ENCODE measurements at regions not wholly inside any gene's neighbourhood (a gene's known extent, or its start where the extent isn't known, plus 50 kb on each side); places are given as distances from the start of the nearest gene placed in this dataset.

DNA sequence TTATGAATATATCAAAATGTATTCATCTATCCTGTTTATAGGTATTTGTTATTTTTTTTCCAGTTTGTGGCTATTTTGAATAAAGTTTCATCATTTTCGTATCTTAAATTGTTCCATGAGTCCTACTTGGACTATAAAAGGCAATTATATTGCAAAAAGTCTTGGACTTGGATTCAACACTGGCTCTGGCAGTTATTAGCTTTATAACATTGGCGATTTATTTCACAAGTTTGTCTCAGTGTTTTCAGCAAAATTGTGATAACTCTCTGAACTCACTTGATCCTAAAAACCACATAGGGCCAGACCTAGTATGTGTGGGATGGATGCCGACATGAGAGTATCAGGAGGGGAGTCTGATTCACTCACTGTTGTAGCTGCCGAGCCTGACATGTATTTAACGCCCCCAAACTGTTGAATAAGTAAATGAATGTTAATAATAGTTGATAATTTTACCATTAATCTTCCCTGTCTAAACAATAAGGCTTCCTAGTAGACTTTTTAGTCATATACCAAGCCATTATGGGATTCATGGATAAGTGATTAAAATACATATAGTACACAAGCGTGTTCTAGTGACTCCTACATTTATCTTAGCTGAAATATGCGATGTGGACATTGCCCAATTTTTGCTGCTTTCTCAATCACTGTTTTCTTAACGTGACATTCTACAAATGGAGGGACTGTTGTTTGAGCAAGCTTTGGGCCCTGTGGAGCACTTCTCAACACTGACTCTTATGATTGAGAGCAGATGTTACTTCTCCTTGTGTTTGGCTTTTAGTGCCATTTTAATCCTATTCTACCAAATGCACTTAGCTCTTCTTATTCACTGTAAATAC, 907.6 kb downstream of the EPHA4 start:
- H3K4me1 Mint-ChIP-seq, result peaks cover 0 to 6% of the 10 kb centered on the region in 2 experiments; a peak in 2 of 4 replicates

More for the DNA sequence above, 907.6 kb downstream of the EPHA4 start:
- no peak overlapping the region for H4K5ac ChIP-seq (ENCODE audit: insufficient read length, low read depth, low read length)
- H2AFZ ChIP-seq (ENCODE audit: low read length), result no peak overlapping the region
- H3K56ac ChIP-seq (ENCODE audit: insufficient read length, low read depth, low read length), result no peak overlapping the region
- no peak overlapping the region for H3K23ac ChIP-seq (ENCODE audit: insufficient read length, low read depth, low read length)
- Mint-ChIP-seq H3K27me3 (ENCODE audit: low read depth) (no peaks in the 10 kb centered on the region), H3K4me3 (no peak overlapping the region), H3K9me3 (peaks cover 3 to 4% of the 10 kb centered on the region in 2 experiments), H3K36me3 (ENCODE audit: insufficient read depth in 1 of 3, low read depth in 3 of 3) (peaks cover 0 to 5% (median 2%) of the 10 kb centered on the region in 3 experiments; a peak in 5 of 7 replicates), H3K27ac (no peak overlapping the region)
- no peaks in the 10 kb centered on the region for H3K27me3 ChIP-seq (ENCODE audit: insufficient read depth, low read length)
- no peaks in the 10 kb centered on the region for H3K4me1 ChIP-seq (ENCODE audit: insufficient read depth, low read length)
- H2BK120ac ChIP-seq (ENCODE audit: low read depth, low read length, poor library complexity, severe bottlenecking), result no peak overlapping the region
- H2AK5ac ChIP-seq (ENCODE audit: insufficient read length, low read length), result no peak overlapping the region
- H4K91ac ChIP-seq (ENCODE audit: insufficient read length, low read depth, low read length), result no peak overlapping the region
- no peaks in the 10 kb centered on the region for H3K79me2 ChIP-seq (ENCODE audit: insufficient read depth, low read length)
- H3K4ac ChIP-seq (ENCODE audit: low read depth, low read length), result no peak overlapping the region
- H3K23me2 ChIP-seq (ENCODE audit: insufficient read length, low read depth, low read length, poor library complexity, severe bottlenecking), result no peaks in the 10 kb centered on the region
- no peak overlapping the region for H2BK20ac ChIP-seq (ENCODE audit: low read depth, low read length, poor library complexity, severe bottlenecking)
- no peaks in the 10 kb centered on the region for H4K20me1 ChIP-seq (ENCODE audit: control insufficient read depth, insufficient read depth, insufficient read length)
- H3K27ac ChIP-seq (ENCODE audit: insufficient read length, low read depth, low read length), result no peak overlapping the region
- TF ChIP-seq, protein P1, sequence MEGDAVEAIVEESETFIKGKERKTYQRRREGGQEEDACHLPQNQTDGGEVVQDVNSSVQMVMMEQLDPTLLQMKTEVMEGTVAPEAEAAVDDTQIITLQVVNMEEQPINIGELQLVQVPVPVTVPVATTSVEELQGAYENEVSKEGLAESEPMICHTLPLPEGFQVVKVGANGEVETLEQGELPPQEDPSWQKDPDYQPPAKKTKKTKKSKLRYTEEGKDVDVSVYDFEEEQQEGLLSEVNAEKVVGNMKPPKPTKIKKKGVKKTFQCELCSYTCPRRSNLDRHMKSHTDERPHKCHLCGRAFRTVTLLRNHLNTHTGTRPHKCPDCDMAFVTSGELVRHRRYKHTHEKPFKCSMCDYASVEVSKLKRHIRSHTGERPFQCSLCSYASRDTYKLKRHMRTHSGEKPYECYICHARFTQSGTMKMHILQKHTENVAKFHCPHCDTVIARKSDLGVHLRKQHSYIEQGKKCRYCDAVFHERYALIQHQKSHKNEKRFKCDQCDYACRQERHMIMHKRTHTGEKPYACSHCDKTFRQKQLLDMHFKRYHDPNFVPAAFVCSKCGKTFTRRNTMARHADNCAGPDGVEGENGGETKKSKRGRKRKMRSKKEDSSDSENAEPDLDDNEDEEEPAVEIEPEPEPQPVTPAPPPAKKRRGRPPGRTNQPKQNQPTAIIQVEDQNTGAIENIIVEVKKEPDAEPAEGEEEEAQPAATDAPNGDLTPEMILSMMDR (conservative IDR thresholded peaks at IDR 0.05), result no peak
- no peak overlapping the region for H3T11ph ChIP-seq (ENCODE audit: low read length)
- H2BK15ac ChIP-seq (ENCODE audit: low read depth, low read length), result no peak overlapping the region
- no peak overlapping the region for H2BK5ac ChIP-seq (ENCODE audit: insufficient read length, low read length)
- H4K8ac ChIP-seq (replicated peaks; ENCODE audit: insufficient read length, low read depth, low read length), result no peak overlapping the region
- no CpG with 5 or more reads among the region's 8 CpGs for WGBS (ENCODE audit: extremely low coverage, insufficient read length, low lambda C conversion rate)
- no peak overlapping the region for H3K14ac ChIP-seq (ENCODE audit: insufficient read depth, low read length)
- no peak for DNase-seq
- H3K18ac ChIP-seq (ENCODE audit: insufficient read length, low read depth, low read length), result no peak overlapping the region
- H3K4me2 ChIP-seq (ENCODE audit: insufficient read depth, insufficient read length, low read length), result no peak overlapping the region
- no peaks in the 10 kb centered on the region for H3K79me1 ChIP-seq (ENCODE audit: insufficient read depth, low read depth, low read length, poor library complexity, severe bottlenecking)
- H3K9me3 ChIP-seq (ENCODE audit: control insufficient read depth, low read depth, low read length), result no peaks in the 10 kb centered on the region
- no peak overlapping the region for H3K9ac ChIP-seq (ENCODE audit: extremely low read depth, insufficient read length, low read length)
- no peak overlapping the region for H2BK12ac ChIP-seq (ENCODE audit: insufficient read length, low read depth, low read length)
